T-helper 2 cell treated with Interferon-gamma antibody and Interleukin-4, amounts not matched to agents 5 μg/mL and 100 μg/mL, for 36 hours (primary cell): ENCODE measurements at regions not wholly inside any gene's neighbourhood (a gene's known extent, or its start where the extent isn't known, plus 50 kb on each side); places are given as distances from the start of the nearest gene placed in this dataset.
"Not testable (repeated sequence)": the region's sequence is repeated elsewhere in the genome, so short reads cannot be mapped to it uniquely, and the experiment has no call there.

Experiments
- DNase-seq: peaks from one replicate; pipeline ENCODE4 v3.0.0; 2021; ENCODE audit warnings: low spot score
- H3K27ac Mint-ChIP-seq: one replicate; pipeline ENCODE4 v1.8.0; 2021; ENCODE audit warnings: mild to moderate bottlenecking, mixed read lengths
- H3K27me3 Mint-ChIP-seq: one replicate; pipeline ENCODE4 v1.8.0; 2021; ENCODE audit warnings: low read depth, mixed read lengths
- H3K36me3 Mint-ChIP-seq: one replicate; pipeline ENCODE4 v1.8.0; 2021; ENCODE audit warnings: low read depth, mixed read lengths
- H3K4me1 Mint-ChIP-seq: one replicate; pipeline ENCODE4 v1.8.0; 2021; ENCODE audit warnings: low read depth, mixed read lengths
- H3K4me3 Mint-ChIP-seq: one replicate; pipeline ENCODE4 v1.8.0; 2022; ENCODE audit warnings: mild to moderate bottlenecking, moderate library complexity, mixed read lengths
- H3K9me3 Mint-ChIP-seq: one replicate; pipeline ENCODE4 v1.8.0; 2021; ENCODE audit warnings: mixed read lengths

DNA sequence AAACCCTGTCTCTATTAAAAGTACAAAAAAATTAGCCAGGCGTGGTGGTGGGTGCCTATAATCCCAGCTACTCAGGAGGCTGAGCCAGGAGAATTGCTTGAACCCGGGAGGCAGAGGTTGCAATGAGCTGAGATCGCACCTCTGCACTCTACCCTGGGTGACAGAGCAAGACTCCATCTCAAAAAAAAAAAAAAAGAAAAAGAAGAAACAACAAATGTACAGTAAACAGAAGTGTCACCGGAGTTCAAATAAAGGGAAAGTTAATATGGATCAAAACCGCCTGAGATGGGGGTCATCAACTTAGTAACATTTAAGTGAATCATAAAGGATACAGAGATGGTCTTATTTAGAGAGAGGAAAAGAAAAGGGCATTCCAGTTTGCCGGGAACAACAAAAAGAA is 89.3 kb upstream of the OLIG3 start:
- not testable (repeated sequence) for H3K36me3 Mint-ChIP-seq, DNase-seq, H3K4me3 Mint-ChIP-seq, H3K27ac Mint-ChIP-seq, H3K9me3 Mint-ChIP-seq, H3K4me1 Mint-ChIP-seq
- peaks cover 27% of the 10 kb centered on the region for H3K27me3 Mint-ChIP-seq

DNA sequence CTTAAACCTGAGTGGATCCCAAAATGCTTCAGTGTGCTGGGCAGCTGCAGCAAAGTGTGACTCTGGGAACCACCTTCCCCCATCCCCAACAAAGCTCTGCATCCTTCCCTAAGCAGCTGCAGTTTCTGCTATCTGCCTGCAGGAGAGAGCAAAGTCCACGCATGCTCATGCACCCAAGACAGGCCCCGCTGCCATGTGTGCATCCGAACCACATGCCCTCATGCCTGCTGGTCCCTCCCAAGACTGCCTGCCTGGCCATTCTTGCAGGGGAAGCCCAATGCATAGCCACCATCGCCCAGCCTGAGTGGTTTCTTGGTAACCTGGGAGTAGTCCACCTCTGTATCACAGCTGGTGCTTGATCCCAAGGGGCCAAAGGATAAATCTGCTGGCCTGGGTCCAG is 94.3 kb upstream of the OLIG3 start:
- peaks cover 24% of the 10 kb centered on the region for H3K9me3 Mint-ChIP-seq
- H3K36me3 Mint-ChIP-seq = peaks cover 9% of the 10 kb centered on the region
- H3K27ac Mint-ChIP-seq = no peak overlapping the region
- H3K27me3 Mint-ChIP-seq = peaks cover 33% of the 10 kb centered on the region
- H3K4me3 Mint-ChIP-seq = no peak overlapping the region
- peaks cover 8% of the 10 kb centered on the region for H3K4me1 Mint-ChIP-seq
- no peak for DNase-seq

DNA sequence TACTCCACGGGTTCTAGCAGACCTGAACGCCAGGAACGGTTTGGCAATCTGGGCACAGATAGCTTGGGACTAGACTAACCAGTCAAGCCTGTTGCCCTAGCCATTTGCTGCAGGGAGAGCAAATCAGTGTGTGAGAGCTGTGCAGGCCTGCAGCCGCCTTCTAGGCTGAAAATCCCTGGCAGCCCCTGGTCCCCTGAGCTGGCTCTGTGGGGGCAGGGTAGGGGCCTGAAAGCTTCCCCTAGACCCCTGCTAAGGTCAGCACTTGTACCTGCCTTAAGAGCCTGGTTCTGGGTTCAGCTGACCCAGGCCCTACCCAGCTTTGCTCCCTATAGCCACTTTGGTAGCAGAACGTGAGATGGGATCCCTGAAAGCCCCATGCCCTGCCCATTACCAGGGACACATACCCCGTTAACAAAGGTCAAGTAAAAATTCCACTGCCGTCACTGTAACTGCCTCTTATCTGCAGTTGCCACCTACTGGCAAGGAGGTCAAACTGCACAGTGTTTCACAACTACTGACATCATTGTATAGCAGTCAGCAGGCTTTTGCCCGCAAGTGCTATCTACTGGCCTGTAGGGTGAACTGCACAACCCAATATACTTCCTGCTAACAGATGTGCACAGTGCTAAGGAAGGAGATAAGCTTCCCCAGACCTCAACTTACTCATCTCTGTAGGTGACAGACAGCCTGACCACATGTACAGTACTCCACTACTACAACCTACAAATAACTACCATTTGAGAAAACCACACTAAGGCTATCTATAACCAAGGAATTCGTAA is 95.1 kb upstream of the OLIG3 start:
- peak; percentile 55 for DNase-seq
- H3K4me3 Mint-ChIP-seq = peak overlapping the region; percentile 8
- H3K27me3 Mint-ChIP-seq = peaks cover 33% of the 10 kb centered on the region
- H3K9me3 Mint-ChIP-seq = peaks cover 24% of the 10 kb centered on the region
- peaks cover 9% of the 10 kb centered on the region for H3K36me3 Mint-ChIP-seq
- no peak overlapping the region for H3K27ac Mint-ChIP-seq
- H3K4me1 Mint-ChIP-seq = peaks cover 8% of the 10 kb centered on the region

DNA sequence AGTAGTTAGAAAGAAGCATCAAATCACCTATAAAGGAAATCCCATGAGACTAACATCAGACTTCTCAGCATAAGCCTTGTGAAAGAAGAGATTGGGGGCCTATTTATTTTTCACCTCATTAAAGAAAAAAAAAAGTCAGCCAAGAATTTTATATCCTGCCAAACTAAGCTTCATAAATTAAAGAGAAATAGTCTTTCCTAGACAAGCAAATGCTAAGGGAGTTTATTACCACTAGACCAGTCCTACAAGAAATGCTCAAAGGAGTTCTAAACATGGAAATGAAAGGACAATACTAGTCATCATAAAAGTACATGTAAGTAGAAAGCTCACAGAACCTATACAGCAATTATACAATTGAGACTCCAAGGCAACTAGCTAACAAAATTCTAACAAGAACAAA is 96.5 kb upstream of the OLIG3 start:
- H3K9me3 Mint-ChIP-seq = peaks cover 28% of the 10 kb centered on the region
- peaks cover 9% of the 10 kb centered on the region for H3K36me3 Mint-ChIP-seq
- H3K27me3 Mint-ChIP-seq = peaks cover 39% of the 10 kb centered on the region
- H3K4me3 Mint-ChIP-seq = no peak overlapping the region
- DNase-seq = no peak
- H3K27ac Mint-ChIP-seq = no peak overlapping the region
- peaks cover 8% of the 10 kb centered on the region for H3K4me1 Mint-ChIP-seq

DNA sequence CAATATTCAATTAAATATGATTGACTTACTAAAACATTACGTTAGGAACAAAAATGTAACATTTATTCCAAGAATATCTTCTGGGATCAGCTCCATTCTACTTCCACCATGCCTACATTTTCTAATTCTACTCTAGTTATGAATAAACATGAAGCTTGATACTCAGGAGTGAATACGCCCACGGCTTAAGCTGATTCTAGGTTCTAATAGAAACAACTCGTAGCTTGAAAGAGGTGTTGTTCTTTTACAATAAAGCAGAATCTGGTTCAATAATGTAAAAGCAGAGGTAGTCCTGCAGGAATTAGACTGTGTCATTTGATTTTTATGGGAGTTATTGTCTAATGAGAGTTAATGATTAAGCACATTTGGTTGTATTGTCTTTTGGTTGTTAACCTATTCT is 107.3 kb upstream of the OLIG3 start:
- H3K36me3 Mint-ChIP-seq = no peaks in the 10 kb centered on the region
- H3K27me3 Mint-ChIP-seq = peaks cover 44% of the 10 kb centered on the region
- H3K27ac Mint-ChIP-seq = no peak overlapping the region

DNA sequence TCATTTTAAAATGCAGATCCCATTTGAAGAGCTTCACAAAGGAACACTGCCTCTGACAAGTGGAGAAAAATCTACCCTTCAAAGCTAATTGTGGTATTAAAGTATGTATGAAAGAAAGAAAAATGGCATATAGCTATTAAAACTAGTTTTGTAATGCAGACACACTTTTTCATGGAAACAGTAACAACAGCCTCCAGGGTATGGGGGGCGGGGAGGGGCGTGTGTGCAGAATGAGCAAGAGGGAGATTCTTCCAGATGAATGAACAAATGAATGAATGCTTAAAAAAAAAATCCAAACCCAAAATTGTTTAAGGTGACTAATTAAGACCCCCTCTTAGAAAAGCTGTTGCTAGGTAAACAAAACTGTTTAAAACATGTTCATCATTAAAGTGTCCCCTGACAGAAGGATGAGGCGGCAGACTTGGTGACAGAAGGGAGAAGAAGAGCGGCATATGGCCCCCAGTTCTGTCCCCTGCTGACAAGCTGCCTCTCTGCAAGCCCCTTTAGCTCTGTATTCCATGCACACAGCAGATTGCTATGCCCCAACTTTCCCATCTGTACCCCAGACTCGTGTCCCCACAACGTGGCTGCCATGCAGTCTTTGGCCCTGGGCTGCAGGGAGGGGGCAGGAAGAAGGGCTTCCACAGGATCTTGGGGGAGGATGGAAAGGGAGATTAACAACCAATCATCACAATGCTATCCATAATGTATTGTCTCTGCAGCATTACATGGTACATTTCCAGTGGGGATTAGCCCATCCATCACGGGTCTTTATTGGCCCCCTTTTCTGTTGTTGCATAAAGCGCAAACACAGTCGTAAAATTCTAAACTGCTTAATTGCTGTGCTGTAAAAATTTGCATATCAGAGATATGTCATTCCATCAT is 108.4 kb upstream of the OLIG3 start:
- Mint-ChIP-seq H3K36me3 (no peaks in the 10 kb centered on the region), H3K9me3 (no peaks in the 10 kb centered on the region), H3K27ac (no peak overlapping the region), H3K27me3 (peaks cover 49% of the 10 kb centered on the region), H3K4me3 (no peak overlapping the region), H3K4me1 (no peaks in the 10 kb centered on the region)
- DNase-seq = no peak

More for the DNA sequence above, 107.3 kb upstream of the OLIG3 start:
- DNase-seq = no peak
- Mint-ChIP-seq H3K4me1 (no peaks in the 10 kb centered on the region), H3K4me3 (no peak overlapping the region), H3K9me3 (no peaks in the 10 kb centered on the region)

DNA sequence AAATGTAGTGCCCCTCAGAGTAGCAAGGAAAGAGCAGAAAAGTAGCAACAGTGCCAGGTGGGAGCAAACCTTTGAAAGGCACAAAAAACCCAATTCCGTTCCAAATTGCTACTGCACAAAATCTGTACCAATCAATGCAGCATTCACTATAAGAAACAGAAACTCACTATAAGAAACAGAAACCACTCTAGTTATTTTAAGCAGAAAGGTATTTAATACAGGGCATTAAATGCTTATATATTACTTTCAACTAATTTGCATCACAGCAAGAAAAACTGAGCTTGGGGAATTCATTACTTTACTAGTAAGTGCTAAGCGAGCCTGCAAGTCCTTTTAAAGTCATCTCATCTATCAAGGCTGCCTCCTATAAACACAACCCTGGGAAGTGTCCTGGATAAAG is 116.5 kb upstream of the OLIG3 start:
- Mint-ChIP-seq H3K27ac (no peak overlapping the region), H3K4me1 (no peaks in the 10 kb centered on the region), H3K27me3 (peaks cover 55% of the 10 kb centered on the region), H3K36me3 (no peaks in the 10 kb centered on the region), H3K4me3 (no peak overlapping the region), H3K9me3 (no peaks in the 10 kb centered on the region)
- no peak for DNase-seq

DNA sequence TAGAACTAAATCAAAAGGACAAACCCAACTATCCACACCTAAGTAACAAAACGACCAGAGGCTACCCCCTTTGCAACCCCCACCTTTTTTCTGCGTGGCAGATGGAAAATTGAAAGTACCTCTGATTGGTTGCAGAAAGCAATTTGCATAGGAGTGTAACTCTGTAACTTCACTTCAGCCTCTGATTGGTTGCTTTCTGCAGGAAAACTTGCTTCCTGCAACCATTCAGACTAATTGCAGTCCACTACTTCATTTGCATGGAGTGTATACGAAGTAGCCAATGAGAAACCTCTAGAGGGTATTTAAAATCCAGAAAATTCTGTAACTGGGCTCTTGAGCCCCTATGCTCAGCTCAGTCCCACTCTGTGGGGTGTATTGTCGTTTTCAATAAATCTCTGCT is 129.1 kb upstream of the OLIG3 start:
- Mint-ChIP-seq H3K27ac (no peak overlapping the region), H3K36me3 (no peaks in the 10 kb centered on the region), H3K9me3 (no peaks in the 10 kb centered on the region), H3K27me3 (peaks cover 37% of the 10 kb centered on the region), H3K4me1 (no peaks in the 10 kb centered on the region), H3K4me3 (no peak overlapping the region)
- DNase-seq = no peak

DNA sequence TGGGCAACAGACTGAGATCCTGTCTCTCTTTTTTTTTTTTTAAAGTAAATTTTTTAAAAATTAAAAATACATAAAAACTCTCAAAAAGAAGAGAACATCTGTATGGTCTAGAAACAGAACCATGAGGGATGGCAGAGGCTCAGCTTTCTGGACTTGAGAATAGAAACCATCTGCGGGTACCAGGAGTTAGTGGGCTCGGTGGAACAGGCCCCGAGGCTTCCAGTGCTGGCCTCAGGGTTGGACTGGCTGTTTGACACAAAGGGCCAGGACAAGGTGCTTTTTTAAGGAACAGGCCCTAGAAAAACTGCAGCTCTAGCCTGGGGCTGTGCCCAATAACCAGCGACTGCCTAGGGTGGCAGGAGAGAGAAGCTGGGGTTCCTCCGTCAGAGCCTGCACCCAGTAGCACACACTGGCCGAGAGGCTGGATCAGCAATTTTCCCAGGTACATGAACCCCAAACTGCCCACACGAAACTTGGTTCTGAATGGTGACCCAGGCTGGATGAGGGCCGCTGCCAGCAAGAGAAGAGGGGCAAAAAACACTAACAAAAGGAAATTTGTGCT is 131.0 kb upstream of the OLIG3 start:
- Mint-ChIP-seq H3K9me3 (no peaks in the 10 kb centered on the region), H3K36me3 (no peaks in the 10 kb centered on the region), H3K4me1 (no peaks in the 10 kb centered on the region), H3K4me3 (no peak overlapping the region), H3K27me3 (peaks cover 31% of the 10 kb centered on the region), H3K27ac (no peak overlapping the region)
- DNase-seq = no peak

DNA sequence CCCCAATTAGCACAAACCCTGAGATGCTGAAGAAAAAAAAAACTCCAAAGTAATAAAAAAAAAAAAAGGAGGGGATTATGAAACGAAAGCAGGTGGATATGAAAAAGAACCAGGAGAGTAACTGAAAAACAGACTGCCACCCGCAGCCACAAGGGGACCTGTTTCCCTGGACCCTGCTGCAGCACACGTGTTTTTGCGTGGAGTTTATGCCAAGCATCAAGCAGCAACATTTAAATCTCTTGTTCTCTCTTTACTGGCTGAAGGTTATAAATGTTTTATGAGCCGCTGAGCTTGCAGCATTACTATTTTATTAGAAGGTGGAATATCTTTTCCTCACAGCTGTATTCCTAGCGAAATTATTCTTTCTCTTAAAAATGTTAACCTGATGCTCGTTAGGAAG is 131.6 kb upstream of the OLIG3 start:
- DNase-seq = no peak
- Mint-ChIP-seq H3K27me3 (peaks cover 28% of the 10 kb centered on the region), H3K4me3 (no peak overlapping the region), H3K4me1 (peaks cover 4% of the 10 kb centered on the region), H3K27ac (no peak overlapping the region), H3K36me3 (no peaks in the 10 kb centered on the region), H3K9me3 (no peaks in the 10 kb centered on the region)

DNA sequence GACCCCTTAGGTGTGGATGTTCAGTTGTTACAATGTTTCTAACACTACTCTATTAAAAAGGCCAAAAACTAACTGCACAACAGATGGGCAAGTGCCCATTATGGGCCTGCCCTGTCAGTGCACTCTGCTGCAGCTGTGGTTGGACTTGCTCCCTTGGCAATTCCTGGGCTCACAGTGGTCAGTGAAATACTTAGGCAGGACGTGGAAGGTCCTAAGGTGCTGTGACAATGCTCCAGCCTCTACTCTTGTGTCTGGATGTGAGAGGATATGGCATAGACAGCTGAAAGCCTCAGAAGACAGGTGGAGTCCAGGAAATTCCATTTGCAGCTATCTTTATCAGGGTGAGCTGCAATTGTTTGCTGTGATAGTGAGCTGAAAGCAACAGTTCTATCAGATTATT is 136.5 kb upstream of the OLIG3 start:
- DNase-seq = no peak
- no peaks in the 10 kb centered on the region for H3K9me3 Mint-ChIP-seq
- H3K27ac Mint-ChIP-seq = no peak overlapping the region
- H3K4me3 Mint-ChIP-seq = no peak overlapping the region
- H3K27me3 Mint-ChIP-seq = peaks cover 6% of the 10 kb centered on the region
- H3K4me1 Mint-ChIP-seq = peaks cover 9% of the 10 kb centered on the region
- H3K36me3 Mint-ChIP-seq = no peaks in the 10 kb centered on the region

DNA sequence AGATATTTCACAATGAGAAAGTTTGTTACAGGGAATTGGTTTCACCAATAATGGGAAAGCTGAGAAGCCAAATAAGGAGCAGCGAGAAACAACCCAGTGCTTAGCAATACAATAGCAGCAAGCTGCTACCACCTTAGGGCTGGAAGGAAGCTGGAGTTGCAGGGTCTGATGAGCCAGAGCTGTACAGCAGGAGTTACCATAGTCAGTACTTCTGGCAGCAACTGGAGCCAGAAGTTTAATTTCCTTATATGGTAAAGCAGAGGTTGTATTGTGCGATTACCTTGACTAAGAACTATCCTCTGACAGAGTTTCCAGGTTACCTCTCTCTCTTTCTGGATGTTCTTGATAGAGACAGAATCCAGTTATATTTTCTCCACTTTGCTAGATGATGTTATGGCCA is 137.1 kb upstream of the OLIG3 start:
- no peak for DNase-seq
- H3K9me3 Mint-ChIP-seq = no peaks in the 10 kb centered on the region
- H3K27ac Mint-ChIP-seq = no peak overlapping the region

DNA sequence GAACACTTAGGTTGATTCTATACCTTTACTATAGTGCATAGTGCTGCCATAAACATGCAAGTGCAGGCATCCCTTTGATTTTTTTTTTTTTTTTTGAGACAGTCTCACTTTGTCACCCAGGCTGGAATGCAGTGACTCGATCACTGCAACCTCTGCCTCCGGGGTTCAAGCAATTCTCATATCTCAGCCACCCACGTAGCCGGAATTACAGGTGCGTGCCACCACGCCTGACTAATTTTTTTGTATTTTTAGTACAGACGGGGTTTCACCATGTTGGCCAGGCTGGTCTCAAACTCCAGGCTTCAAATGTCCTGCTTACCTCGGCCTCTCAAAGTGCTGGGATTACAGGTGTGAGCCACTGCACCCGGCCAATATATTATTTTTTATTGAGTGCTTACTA is 140.0 kb upstream of the OLIG3 start:
- H3K9me3 Mint-ChIP-seq, H3K27ac Mint-ChIP-seq, H3K27me3 Mint-ChIP-seq, H3K36me3 Mint-ChIP-seq, DNase-seq, H3K4me3 Mint-ChIP-seq: not testable (repeated sequence)
- H3K4me1 Mint-ChIP-seq = peaks cover 21% of the 10 kb centered on the region

More for the DNA sequence above, 137.1 kb upstream of the OLIG3 start:
- Mint-ChIP-seq H3K4me1 (peaks cover 10% of the 10 kb centered on the region), H3K36me3 (no peaks in the 10 kb centered on the region), H3K4me3 (no peak overlapping the region), H3K27me3 (peaks cover 6% of the 10 kb centered on the region)

DNA sequence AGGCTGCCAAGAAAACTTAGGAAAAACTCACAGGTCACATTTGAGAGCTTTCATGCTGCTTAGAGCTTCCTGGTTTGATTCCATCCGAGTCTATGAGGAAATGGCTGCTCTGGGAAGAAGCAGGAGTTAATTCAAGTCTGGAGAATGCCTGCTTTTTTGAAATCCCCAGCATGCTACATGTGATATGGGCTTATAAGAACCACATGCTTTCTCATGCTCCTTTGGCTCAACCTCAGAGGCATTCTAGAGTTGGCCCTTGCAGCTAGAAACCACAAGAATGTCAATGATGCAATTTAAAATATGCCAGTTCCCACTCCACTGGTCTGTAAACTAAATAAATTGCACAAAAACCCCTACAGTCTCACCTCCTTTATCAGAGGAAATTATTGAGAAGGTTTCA is 142.9 kb upstream of the OLIG3 start:
- Mint-ChIP-seq H3K36me3 (no peaks in the 10 kb centered on the region), H3K27me3 (no peaks in the 10 kb centered on the region), H3K4me1 (peaks cover 16% of the 10 kb centered on the region), H3K9me3 (no peaks in the 10 kb centered on the region), H3K4me3 (no peak overlapping the region), H3K27ac (no peak overlapping the region)
- no peak for DNase-seq
